ENCODE measurements at regions not wholly inside any gene's neighbourhood (a gene's known extent, or its start where the extent isn't known, plus 50 kb on each side); places are given as distances from the start of the nearest gene placed in this dataset.
A peak's percentile ranks its signal among the peaks of the same experiment; 100 is the strongest.

GRCh38 chr11:13208921-13209320 is 68.7 kb upstream of the BMAL1 start:
- peaks cover 0 to 13% (median 0%) of the 10 kb centered on the region in 3 donors for H3K27me3 ChIP-seq
- no peaks in the 10 kb centered on the region for H3K9me3 ChIP-seq
- peak overlapping the region in 1 of 5 donors; percentile 79 for H3K27ac ChIP-seq
- no peak overlapping the region for H3K4me3 ChIP-seq
- peaks cover 12 to 25% (median 14%) of the 10 kb centered on the region in 4 donors for H3K4me1 ChIP-seq
- TF ChIP-seq, protein P1, sequence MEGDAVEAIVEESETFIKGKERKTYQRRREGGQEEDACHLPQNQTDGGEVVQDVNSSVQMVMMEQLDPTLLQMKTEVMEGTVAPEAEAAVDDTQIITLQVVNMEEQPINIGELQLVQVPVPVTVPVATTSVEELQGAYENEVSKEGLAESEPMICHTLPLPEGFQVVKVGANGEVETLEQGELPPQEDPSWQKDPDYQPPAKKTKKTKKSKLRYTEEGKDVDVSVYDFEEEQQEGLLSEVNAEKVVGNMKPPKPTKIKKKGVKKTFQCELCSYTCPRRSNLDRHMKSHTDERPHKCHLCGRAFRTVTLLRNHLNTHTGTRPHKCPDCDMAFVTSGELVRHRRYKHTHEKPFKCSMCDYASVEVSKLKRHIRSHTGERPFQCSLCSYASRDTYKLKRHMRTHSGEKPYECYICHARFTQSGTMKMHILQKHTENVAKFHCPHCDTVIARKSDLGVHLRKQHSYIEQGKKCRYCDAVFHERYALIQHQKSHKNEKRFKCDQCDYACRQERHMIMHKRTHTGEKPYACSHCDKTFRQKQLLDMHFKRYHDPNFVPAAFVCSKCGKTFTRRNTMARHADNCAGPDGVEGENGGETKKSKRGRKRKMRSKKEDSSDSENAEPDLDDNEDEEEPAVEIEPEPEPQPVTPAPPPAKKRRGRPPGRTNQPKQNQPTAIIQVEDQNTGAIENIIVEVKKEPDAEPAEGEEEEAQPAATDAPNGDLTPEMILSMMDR (IDR thresholded peaks at IDR 0.05), result no peak
- TF ChIP-seq POLR2AphosphoS5 (IDR thresholded peaks at IDR 0.05), result no peak
- no peak for TF ChIP-seq POLR2A (IDR thresholded peaks at IDR 0.05)
- H3K36me3 ChIP-seq, result no peaks in the 10 kb centered on the region
- DNase-seq, result no peak
- 65 to 85% (median 69%) methylated on average over 3 of the region's 3 CpGs for WGBS, 5 donors
- intact Hi-C loops (cut with DNase I; ENCODE audit: low total_unique reads), result no loop called here

DNA sequence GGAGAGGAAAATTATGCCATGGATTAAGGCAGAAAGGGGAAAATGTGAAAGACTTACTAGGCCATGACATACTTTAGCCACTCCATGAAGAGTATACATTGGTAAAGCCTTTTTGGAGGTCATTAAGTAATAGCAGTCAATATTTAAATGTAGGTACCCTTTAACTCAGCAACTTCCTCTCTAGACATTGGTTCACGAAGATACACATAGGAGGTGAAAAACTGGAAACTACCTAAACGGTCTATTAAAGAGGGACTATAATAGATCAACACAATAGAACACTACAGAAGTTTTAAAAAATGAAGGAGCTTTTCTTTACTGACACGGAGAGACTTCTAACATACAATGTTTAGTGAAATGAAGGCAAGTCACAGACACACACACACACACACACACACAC is 68.2 kb upstream of the BMAL1 start:
- no peak for TF ChIP-seq POLR2A (IDR thresholded peaks at IDR 0.05)
- TF ChIP-seq POLR2AphosphoS5 (IDR thresholded peaks at IDR 0.05), result no peak
- intact Hi-C loops (cut with DNase I; ENCODE audit: low total_unique reads), result no loop called here
- H3K27ac ChIP-seq, result no peak overlapping the region
- WGBS, 5 donors, result 73 to 88% (median 81%) methylated on average over 3 of the region's 3 CpGs
- peaks cover 0 to 13% (median 0%) of the 10 kb centered on the region in 3 donors for H3K27me3 ChIP-seq
- peaks cover 12 to 25% (median 14%) of the 10 kb centered on the region in 4 donors for H3K4me1 ChIP-seq
- no peaks in the 10 kb centered on the region for H3K9me3 ChIP-seq
- H3K4me3 ChIP-seq, result no peak overlapping the region
- DNase-seq, result no peak
- H3K36me3 ChIP-seq, result no peaks in the 10 kb centered on the region

DNA sequence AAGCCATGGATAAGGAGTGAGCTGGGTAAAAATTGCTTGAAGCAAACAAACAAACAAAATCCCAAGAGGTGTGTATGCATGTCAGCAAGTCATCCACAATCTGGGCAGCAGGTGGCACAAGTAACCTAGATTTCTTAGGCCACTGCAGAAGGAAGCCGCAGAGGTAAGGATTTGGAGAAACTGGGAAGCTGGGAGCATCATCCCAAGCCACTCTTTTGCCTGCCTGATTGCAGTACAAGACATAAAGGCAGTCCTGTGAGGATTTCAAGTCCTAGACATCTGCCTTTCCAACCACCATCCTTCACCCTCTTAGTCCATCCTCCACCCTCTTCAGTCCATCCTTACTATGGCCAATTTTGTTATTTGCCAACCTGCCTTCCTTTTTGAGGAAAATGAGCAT is 67.2 kb upstream of the BMAL1 start:
- peaks cover 0 to 13% (median 0%) of the 10 kb centered on the region in 3 donors for H3K27me3 ChIP-seq
- peak; percentile 73 to 88 for DNase-seq
- intact Hi-C loops (cut with DNase I; ENCODE audit: low total_unique reads), result loop anchor here (5.0 kb wide), 1 partner anchor 132 kb away; no protein-coding TSS in a partner anchor
- H3K4me3 ChIP-seq, result no peak overlapping the region
- peaks cover 12 to 25% (median 14%) of the 10 kb centered on the region in 4 donors for H3K4me1 ChIP-seq
- H3K9me3 ChIP-seq, result no peaks in the 10 kb centered on the region
- no peaks in the 10 kb centered on the region for H3K36me3 ChIP-seq
- H3K27ac ChIP-seq, result no peak overlapping the region
- WGBS, 5 donors, result 10 to 30% (median 12%) methylated on average over 1 of the region's 1 CpG
- TF ChIP-seq, protein P1 (IDR thresholded peaks at IDR 0.05), result peak in 5 of 7 experiments; percentile 41 to 84 (median 63)
- TF ChIP-seq POLR2AphosphoS5 (IDR thresholded peaks at IDR 0.05), result no peak

GRCh38 chr11:13214276-13214675 is 63.3 kb upstream of the BMAL1 start:
- 70 to 76% (median 72%) methylated on average over 5 of the region's 5 CpGs for WGBS, 5 donors
- no peaks in the 10 kb centered on the region for H3K36me3 ChIP-seq
- H3K27ac ChIP-seq, result no peak overlapping the region
- no peaks in the 10 kb centered on the region for H3K9me3 ChIP-seq
- intact Hi-C loops (cut with DNase I; ENCODE audit: low total_unique reads), result loop anchor here (5.0 kb wide), 1 partner anchor 128 kb away; no protein-coding TSS in a partner anchor
- H3K4me3 ChIP-seq, result no peak overlapping the region
- TF ChIP-seq POLR2A (IDR thresholded peaks at IDR 0.05) (no peak), POLR2AphosphoS5 (IDR thresholded peaks at IDR 0.05) (no peak), EP300 (IDR thresholded peaks at IDR 0.05) (no peak)
- TF ChIP-seq, protein P1 (IDR thresholded peaks at IDR 0.05), result no peak
- no peaks in the 10 kb centered on the region for H3K4me1 ChIP-seq
- DNase-seq, result no peak
- peaks cover 0 to 13% (median 0%) of the 10 kb centered on the region in 3 donors for H3K27me3 ChIP-seq

- TF ChIP-seq POLR2A (IDR thresholded peaks at IDR 0.05) (no peak), POLR2AphosphoS5 (IDR thresholded peaks at IDR 0.05) (no peak), EP300 (IDR thresholded peaks at IDR 0.05) (no peak)
- TF ChIP-seq, protein P1 (IDR thresholded peaks at IDR 0.05), result no peak
- Histone ChIP-seq H3K27me3 (peaks cover 0 to 13% (median 0%) of the 10 kb centered on the region in 3 donors), H3K9me3 (no peaks in the 10 kb centered on the region), H3K36me3 (no peaks in the 10 kb centered on the region), H3K27ac (no peak overlapping the region), H3K4me3 (no peak overlapping the region), H3K4me1 (no peaks in the 10 kb centered on the region)
- intact Hi-C loops (cut with DNase I; ENCODE audit: low total_unique reads), result no loop called here
- 93 to 97% (median 95%) methylated on average over 4 of the region's 4 CpGs for WGBS, 5 donors
- DNase-seq, result no peak
These were observed 62.4 kb upstream of the BMAL1 start for GRCh38 chr11:13215149-13215548.

Measured in stomach (tissue), 8 donors.